GM18870 (cell line): ENCODE measurements at regions not wholly inside any gene's neighbourhood (a gene's known extent, or its start where the extent isn't known, plus 50 kb on each side); places are given as distances from the start of the nearest gene placed in this dataset.
"Not testable (repeated sequence)": the region's sequence is repeated elsewhere in the genome, so short reads cannot be mapped to it uniquely, and the experiment has no call there.

ENCODE experiments used
- ATAC-seq: cut with Tn5 transposase; IDR thresholded peaks from one replicate; pipeline ENCODE4 v1.9.1; 2021; ENCODE audit warnings: moderate library complexity; ENCODE audit not compliant: unreplicated experiment

GRCh38 chr2:34875091-34875745, 1276.1 kb upstream of the FAM98A start:
- ATAC-seq: no peak

- ATAC-seq: no peak
These were observed 1254.5 kb upstream of the FAM98A start for GRCh38 chr2:34853646-34854045.

GRCh38 chr2:34851804-34852203, 1252.7 kb upstream of the FAM98A start:
- no peak for ATAC-seq

- no peak for ATAC-seq
These were observed 1250.7 kb upstream of the FAM98A start for GRCh38 chr2:34849827-34850226.

- ATAC-seq: no peak
These were observed 1249.6 kb upstream of the FAM98A start for GRCh38 chr2:34848691-34849090.

GRCh38 chr2:34848132-34848531, 1249.0 kb upstream of the FAM98A start:
- ATAC-seq: no peak

GRCh38 chr2:34844629-34845028, 1245.5 kb upstream of the FAM98A start:
- no peak for ATAC-seq

- ATAC-seq: no peak
These were observed 1239.3 kb upstream of the FAM98A start for GRCh38 chr2:34838408-34838807.

- no peak for ATAC-seq
These were observed 1237.3 kb upstream of the FAM98A start for GRCh38 chr2:34836361-34836760.

GRCh38 chr2:34831096-34831495, 1232.0 kb upstream of the FAM98A start:
- ATAC-seq: no peak

- no peak for ATAC-seq
These were observed 1229.4 kb upstream of the FAM98A start for GRCh38 chr2:34828481-34828880.

GRCh38 chr2:34827398-34827797, 1228.3 kb upstream of the FAM98A start:
- ATAC-seq: no peak

GRCh38 chr2:34825686-34826085, 1226.6 kb upstream of the FAM98A start:
- ATAC-seq: no peak

- ATAC-seq: no peak
These were observed 1223.5 kb upstream of the FAM98A start for GRCh38 chr2:34822616-34823015.

- no peak for ATAC-seq
These were observed 1216.1 kb upstream of the FAM98A start for GRCh38 chr2:34815052-34815741.

- ATAC-seq: no peak
These were observed 1211.4 kb upstream of the FAM98A start for GRCh38 chr2:34810456-34810855.

- no peak for ATAC-seq
These were observed 1209.3 kb upstream of the FAM98A start for GRCh38 chr2:34808426-34808825.

GRCh38 chr2:34806891-34807290, 1207.8 kb upstream of the FAM98A start:
- ATAC-seq: no peak

GRCh38 chr2:34806396-34806795, 1207.3 kb upstream of the FAM98A start:
- ATAC-seq: no peak

- no peak for ATAC-seq
These were observed 1200.5 kb upstream of the FAM98A start for GRCh38 chr2:34799556-34799955.

- not testable (repeated sequence) for ATAC-seq
These were observed 1196.5 kb upstream of the FAM98A start for GRCh38 chr2:34795586-34795985.

- ATAC-seq: no peak
These were observed 1190.1 kb upstream of the FAM98A start for GRCh38 chr2:34789169-34789568.

GRCh38 chr2:34787341-34787740, 1188.2 kb upstream of the FAM98A start:
- ATAC-seq: no peak
